OCI-LY1 (cell line): ENCODE measurements at regions not wholly inside any gene's neighbourhood (a gene's known extent, or its start where the extent isn't known, plus 50 kb on each side); places are given as distances from the start of the nearest gene placed in this dataset.
"Not testable (repeated sequence)": the region's sequence is repeated elsewhere in the genome, so short reads cannot be mapped to it uniquely, and the experiment has no call there.

Source experiments
- CTCF ChIP-seq: fragments of 200-600 bp; sonication (generic), shearing (Covaris generic); IDR thresholded peaks from 2 replicates; pipeline ENCODE4 v1.5.1; 2017; ENCODE audit warnings: mild to moderate bottlenecking, antibody characterized with exemption, low read length, moderate library complexity, mixed read lengths
- EZH2 ChIP-seq: fragments of 200-600 bp; sonication (generic), shearing (Covaris generic); IDR thresholded peaks from 2 replicates; pipeline ENCODE4 v1.8.0; 2017; ENCODE audit warnings: borderline replicate concordance, mixed run types, mild to moderate bottlenecking, antibody characterized with exemption, low read length, moderate library complexity, mixed read lengths

DNA sequence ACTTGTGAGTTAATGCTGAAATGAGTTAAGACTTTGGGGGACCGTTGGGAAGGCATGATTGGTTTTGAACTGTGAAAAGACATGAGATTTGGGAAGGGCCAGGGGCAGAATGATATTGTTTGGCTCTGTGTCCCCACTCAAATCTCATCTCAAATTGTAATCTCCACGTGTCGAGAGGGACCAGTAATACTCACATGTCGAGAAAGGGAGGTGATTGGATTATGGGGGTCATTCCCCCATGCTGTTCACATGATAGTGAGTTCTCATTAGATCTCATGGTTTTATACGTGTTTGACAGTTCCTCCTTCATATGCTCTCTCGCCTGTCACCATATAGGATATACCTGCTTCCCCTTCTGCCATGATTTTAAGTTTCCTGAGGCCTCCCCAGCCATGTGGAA is 245.3 kb downstream of the CGGBP1 start:
- TF ChIP-seq EZH2, CTCF: not testable (repeated sequence)
